Kidney tubule cell (primary cell): ENCODE measurements at regions not wholly inside any gene's neighbourhood (a gene's known extent, or its start where the extent isn't known, plus 50 kb on each side); places are given as distances from the start of the nearest gene placed in this dataset.

Source experiments
- DNase-seq: peaks from one replicate; pipeline ENCODE4 v3.0.0-alpha.2; 2018; ENCODE audit warnings: low spot score

- DNase-seq = no peak
Measured at GRCh38 chr12:115700896-115701465, 576.5 kb downstream of the MED13L start.

- no peak for DNase-seq
Measured at GRCh38 chr12:115700081-115700480, 577.4 kb downstream of the MED13L start.

- no peak for DNase-seq
Measured at GRCh38 chr12:115698257-115698656, 579.2 kb downstream of the MED13L start.

GRCh38 chr12:115697340-115697739 is 580.2 kb downstream of the MED13L start:
- no peak for DNase-seq

GRCh38 chr12:115694564-115694963 is 582.9 kb downstream of the MED13L start:
- DNase-seq = no peak

GRCh38 chr12:115693970-115694369 is 583.5 kb downstream of the MED13L start:
- no peak for DNase-seq

- DNase-seq = no peak
Measured at GRCh38 chr12:115691123-115691522, 586.4 kb downstream of the MED13L start.

GRCh38 chr12:115687094-115687493 is 590.4 kb downstream of the MED13L start:
- no peak for DNase-seq

GRCh38 chr12:115683240-115683780 is 594.2 kb downstream of the MED13L start:
- DNase-seq = no peak

GRCh38 chr12:115680967-115681366 is 596.5 kb downstream of the MED13L start:
- no peak for DNase-seq

GRCh38 chr12:115672506-115673080 is 604.9 kb downstream of the MED13L start:
- DNase-seq = no peak

GRCh38 chr12:115672086-115672485 is 605.4 kb downstream of the MED13L start:
- no peak for DNase-seq

- DNase-seq = no peak
Measured at GRCh38 chr12:115670869-115671268, 606.6 kb downstream of the MED13L start.

GRCh38 chr12:115667116-115667515 is 610.4 kb downstream of the MED13L start:
- DNase-seq = no peak

GRCh38 chr12:115666168-115666567 is 611.3 kb downstream of the MED13L start:
- no peak for DNase-seq

- DNase-seq = no peak
Measured at GRCh38 chr12:115661112-115661511, 616.4 kb downstream of the MED13L start.

- no peak for DNase-seq
Measured at GRCh38 chr12:115660211-115660805, 617.2 kb downstream of the MED13L start.

- no peak for DNase-seq
Measured at GRCh38 chr12:115659422-115659821, 618.1 kb downstream of the MED13L start.

GRCh38 chr12:115657081-115658013 is 620.1 kb downstream of the MED13L start:
- no peak for DNase-seq

- DNase-seq = no peak
Measured at GRCh38 chr12:115650026-115650425, 627.5 kb downstream of the MED13L start.

- DNase-seq = no peak
Measured at GRCh38 chr12:115648463-115648862, 629.0 kb downstream of the MED13L start.

GRCh38 chr12:115646210-115646609 is 631.3 kb downstream of the MED13L start:
- no peak for DNase-seq
